NB4 (cell line): ENCODE measurements at regions not wholly inside any gene's neighbourhood (a gene's known extent, or its start where the extent isn't known, plus 50 kb on each side); places are given as distances from the start of the nearest gene placed in this dataset.

Source experiments
- CTCF ChIP-seq: IDR thresholded peaks from one replicate; pipeline ENCODE4 v1.5.1; 2012; ENCODE audit warnings: low read depth, low read length
- MAX ChIP-seq: IDR thresholded peaks from 2 replicates; pipeline ENCODE4 v1.6.1; 2011; ENCODE audit warnings: low read depth, low read length
- MYC ChIP-seq: IDR thresholded peaks from 2 replicates; pipeline ENCODE4 v1.6.1; 2011; ENCODE audit warnings: low read depth, low read length
- POLR2A ChIP-seq: IDR thresholded peaks from 2 replicates; pipeline ENCODE4 v1.6.1; 2011; ENCODE audit warnings: mild to moderate bottlenecking; ENCODE audit not compliant: insufficient read length; ENCODE audit errors: extremely low read depth

DNA sequence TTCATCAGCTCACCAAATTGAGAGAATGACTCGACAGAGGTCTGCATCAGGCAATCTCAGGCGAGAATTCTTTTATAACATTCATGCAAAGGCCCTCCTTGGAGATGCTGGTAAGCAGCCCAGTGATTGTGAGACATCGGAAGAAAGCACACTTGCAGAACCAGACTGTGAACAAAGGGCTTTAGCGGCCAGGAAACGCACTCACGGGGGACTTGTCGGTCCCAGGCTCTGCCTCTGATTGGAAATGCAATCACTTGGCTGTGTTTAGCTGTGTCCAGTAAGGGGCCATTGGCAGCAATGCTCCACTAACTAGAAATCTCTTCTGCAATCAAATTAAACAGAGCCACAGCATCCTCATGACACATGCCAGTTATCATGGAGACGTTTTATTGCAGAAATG lies 226.7 kb upstream of the CDH13 start:
- TF ChIP-seq CTCF (no peak), MAX (no peak), POLR2A (no peak), MYC (no peak)
